ACC112 (cell line): ENCODE measurements at regions not wholly inside any gene's neighbourhood (a gene's known extent, or its start where the extent isn't known, plus 50 kb on each side); places are given as distances from the start of the nearest gene placed in this dataset.

Experiments
- H2AFZ ChIP-seq: fragments of 200-600 bp; sonication (generic); one replicate; pipeline ENCODE4 v1.6.0; 2017; ENCODE audit warnings: antibody characterized with exemption, low read length; ENCODE audit not compliant: unreplicated experiment
- H3K27ac ChIP-seq: fragments of 200-600 bp; sonication (generic); 2 replicates; pipeline ENCODE4 v1.5.1; 2014; ENCODE audit warnings: low read depth, mild to moderate bottlenecking, antibody characterized with exemption, low read length, moderate library complexity
- H3K27me3 ChIP-seq: fragments of 200-600 bp; sonication (generic); 2 replicates; pipeline ENCODE4 v1.6.1; 2014; ENCODE audit warnings: mild to moderate bottlenecking, antibody characterized with exemption, low read length, moderate library complexity, mixed read lengths; ENCODE audit not compliant: insufficient read depth
- H3K36me3 ChIP-seq: fragments of 200-600 bp; sonication (generic); 2 replicates; pipeline ENCODE4 v1.6.1; 2016; ENCODE audit warnings: mild to moderate bottlenecking, antibody characterized with exemption, low read length, moderate library complexity, mixed read lengths; ENCODE audit not compliant: insufficient read depth
- H3K4me1 ChIP-seq: fragments of 200-600 bp; sonication (generic); one replicate; pipeline ENCODE4 v1.6.1; 2016; ENCODE audit warnings: low read length, mixed read lengths; ENCODE audit not compliant: insufficient read depth, unreplicated experiment, control insufficient read depth
- H3K4me3 ChIP-seq: fragments of 200-600 bp; sonication (generic); 2 replicates; pipeline ENCODE4 v1.5.1; 2014; ENCODE audit warnings: mild to moderate bottlenecking, low read depth, low read length
- H3K79me2 ChIP-seq: fragments of 200-600 bp; sonication (generic); one replicate; pipeline ENCODE4 v1.6.0; 2016; ENCODE audit warnings: low read length; ENCODE audit not compliant: control insufficient read depth, unreplicated experiment, insufficient read depth

DNA sequence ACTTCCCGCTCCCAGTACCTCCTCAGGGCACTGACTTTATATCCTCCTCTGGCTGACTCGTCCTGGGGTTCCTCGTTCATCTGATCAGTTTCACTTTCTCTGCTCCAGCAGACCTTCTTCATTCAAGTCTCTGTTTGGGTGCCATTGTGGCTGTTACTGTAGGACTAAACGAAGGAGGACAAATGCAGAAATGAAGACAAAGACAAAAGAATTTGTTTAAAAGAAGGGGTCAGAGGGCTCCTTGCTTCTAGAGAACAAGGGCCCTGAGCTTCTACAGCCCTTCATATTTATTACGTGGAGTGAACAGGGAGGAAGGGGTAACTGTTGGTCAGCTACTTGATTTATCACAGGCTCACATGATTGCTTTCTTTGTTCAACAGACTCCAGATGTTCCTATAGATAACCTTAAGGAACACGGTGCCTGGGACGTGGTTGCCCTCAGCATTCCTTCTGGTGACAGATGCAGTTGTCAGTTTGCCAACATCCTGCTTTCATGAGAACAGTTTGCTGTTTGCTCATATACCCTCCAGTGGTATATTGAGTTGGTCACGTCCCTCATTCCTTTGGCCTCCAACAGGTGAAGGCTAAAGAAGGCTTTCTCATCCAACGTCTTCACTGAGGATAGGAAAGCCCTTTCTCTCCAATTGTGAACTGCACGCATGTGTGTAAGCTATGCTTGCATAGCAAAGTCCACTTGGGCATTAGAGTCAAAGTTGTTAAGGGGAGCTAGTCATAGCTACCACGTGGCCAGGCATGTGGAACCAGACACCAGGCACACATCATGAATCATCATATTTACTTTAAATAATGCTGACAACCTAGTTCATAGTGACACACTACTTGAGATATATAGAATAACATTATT is 69.1 kb upstream of the BTN3A2 start:
- peak overlapping the region; percentile 95 for H3K27ac ChIP-seq
- peak overlapping the region; percentile 26 for H2AFZ ChIP-seq

DNA sequence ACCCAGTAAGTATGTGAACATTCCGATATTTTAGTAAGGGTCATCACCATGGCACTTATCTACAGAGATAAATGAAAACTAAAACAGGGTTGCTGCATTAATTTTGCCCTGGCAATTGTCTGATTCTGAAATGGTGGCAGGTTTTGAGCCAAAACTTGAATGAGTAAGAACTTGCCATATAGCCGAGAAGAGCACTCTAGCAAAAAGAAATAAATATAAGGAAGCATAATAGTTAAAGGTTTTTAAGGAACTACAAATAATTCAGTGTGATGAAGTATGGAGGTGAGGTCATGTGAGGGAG is 68.5 kb upstream of the BTN3A2 start:
- Histone ChIP-seq H3K4me3 (0 out of 2 replicates have a peak overlapping the region, but pooled peaks have one; percentile 19), H2AFZ (no peak overlapping the region), H3K4me1 (peaks cover 31% of the 10 kb centered on the region), H3K27ac (peak overlapping the region; percentile 95), H3K36me3 (no peaks in the 10 kb centered on the region), H3K79me2 (no peaks in the 10 kb centered on the region), H3K27me3 (no peaks in the 10 kb centered on the region)

More for the DNA sequence above, 69.1 kb upstream of the BTN3A2 start:
- Histone ChIP-seq H3K4me1 (peaks cover 31% of the 10 kb centered on the region), H3K4me3 (peak overlapping the region; percentile 69), H3K79me2 (no peaks in the 10 kb centered on the region), H3K36me3 (no peaks in the 10 kb centered on the region), H3K27me3 (no peaks in the 10 kb centered on the region)

DNA sequence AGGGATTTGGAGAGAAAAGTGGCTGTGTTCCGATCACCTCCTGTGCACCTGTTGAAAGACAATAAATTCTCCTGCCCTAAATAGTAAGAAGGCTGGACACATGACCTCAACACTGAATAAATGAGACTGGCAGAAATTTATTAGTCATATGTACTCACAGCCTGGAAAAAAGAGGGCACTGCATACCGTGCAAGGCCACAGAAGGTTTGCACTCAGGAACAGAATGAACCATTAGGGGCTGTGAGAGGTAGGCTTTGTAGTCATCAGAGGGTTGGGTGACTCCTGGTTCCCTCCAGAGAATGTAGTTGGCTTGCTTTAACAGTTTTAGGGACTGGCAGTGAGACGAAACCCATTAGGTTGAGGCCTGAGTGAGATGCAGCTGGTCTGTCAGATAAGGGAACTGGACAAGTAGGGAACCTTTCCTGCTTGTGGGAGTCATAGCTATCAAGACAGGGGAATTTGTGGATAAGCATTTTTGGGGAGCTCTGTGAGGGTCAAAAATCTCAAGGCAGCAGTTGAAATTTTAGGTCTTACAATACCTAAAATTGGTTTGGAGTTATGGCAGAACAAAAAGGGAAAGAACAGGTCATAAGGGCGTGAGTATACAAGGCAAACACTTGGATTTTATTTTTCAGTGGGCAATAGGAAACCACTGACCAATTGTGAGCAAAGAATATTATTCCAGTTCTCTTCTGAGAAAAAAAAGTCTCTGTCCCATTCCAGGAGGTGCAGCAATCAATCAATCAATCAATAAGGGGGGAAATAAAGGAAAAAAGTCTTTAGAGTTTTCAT is 67.9 kb upstream of the BTN3A2 start:
- Histone ChIP-seq H3K27me3 (no peaks in the 10 kb centered on the region), H3K4me3 (0 out of 2 replicates have a peak overlapping the region, but pooled peaks have one; percentile 19), H3K36me3 (no peaks in the 10 kb centered on the region), H2AFZ (peak overlapping the region; percentile 4), H3K4me1 (peaks cover 31% of the 10 kb centered on the region), H3K79me2 (no peaks in the 10 kb centered on the region), H3K27ac (peak overlapping the region; percentile 95)

DNA sequence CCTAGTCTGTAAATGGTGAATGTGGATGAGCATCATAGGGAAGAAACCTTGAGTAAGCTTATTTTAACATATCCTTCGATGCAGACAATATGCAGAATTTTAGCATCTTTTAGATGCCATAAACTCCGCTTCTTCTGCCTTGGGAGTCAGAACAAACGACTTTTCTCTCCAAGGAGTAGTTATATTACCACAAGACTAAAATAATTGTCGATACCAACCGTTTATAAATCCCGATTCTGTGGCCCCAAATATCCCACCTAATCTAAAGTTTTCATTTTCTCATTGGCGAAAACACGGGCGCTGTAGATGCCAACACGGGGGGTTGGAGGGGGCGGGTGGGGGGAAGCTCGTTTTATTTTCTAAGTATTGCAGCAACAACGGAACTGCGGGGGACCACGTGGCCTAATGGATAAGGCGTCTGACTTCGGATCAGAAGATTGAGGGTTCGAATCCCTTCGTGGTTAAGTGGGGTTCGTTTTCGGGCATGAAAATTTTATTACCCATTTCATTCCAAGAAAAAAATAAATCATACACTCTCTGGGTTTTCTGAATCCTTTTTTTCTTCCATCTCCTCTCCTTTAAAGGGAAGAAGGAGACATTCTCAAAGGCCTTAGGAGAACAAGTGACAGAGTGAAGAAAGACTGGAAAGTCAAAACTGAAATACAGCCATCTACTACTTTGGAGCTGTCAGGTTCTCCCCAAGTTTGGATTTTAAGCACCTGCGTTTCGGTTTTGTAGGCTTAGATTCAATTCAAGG is 65.5 kb upstream of the BTN3A2 start:
- Histone ChIP-seq H3K4me3 (peak overlapping the region; percentile 73), H3K36me3 (no peaks in the 10 kb centered on the region), H3K4me1 (peaks cover 31% of the 10 kb centered on the region), H3K79me2 (no peaks in the 10 kb centered on the region), H3K27ac (peak overlapping the region; percentile 4; the same call in 1 of the 2 replicates), H3K27me3 (no peaks in the 10 kb centered on the region), H2AFZ (peak overlapping the region; percentile 90)

DNA sequence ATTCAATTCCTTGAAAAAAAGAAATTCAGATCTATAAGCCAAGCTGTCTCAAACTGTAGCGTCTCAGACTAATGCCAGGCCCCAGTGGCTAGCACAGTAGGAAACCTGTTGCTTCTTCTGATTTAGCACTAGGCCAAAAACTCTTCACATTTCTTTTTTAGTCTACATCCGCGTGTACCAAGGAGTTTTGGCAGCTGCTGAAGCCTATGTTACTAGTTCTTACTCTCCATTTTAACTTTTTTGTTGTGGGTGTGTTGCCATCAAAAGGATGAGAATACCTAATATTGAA is 65.0 kb upstream of the BTN3A2 start:
- Histone ChIP-seq H3K4me1 (peaks cover 31% of the 10 kb centered on the region), H3K27me3 (no peaks in the 10 kb centered on the region), H2AFZ (no peak overlapping the region), H3K4me3 (no peak overlapping the region), H3K36me3 (no peaks in the 10 kb centered on the region), H3K79me2 (no peaks in the 10 kb centered on the region), H3K27ac (no peak overlapping the region)

DNA sequence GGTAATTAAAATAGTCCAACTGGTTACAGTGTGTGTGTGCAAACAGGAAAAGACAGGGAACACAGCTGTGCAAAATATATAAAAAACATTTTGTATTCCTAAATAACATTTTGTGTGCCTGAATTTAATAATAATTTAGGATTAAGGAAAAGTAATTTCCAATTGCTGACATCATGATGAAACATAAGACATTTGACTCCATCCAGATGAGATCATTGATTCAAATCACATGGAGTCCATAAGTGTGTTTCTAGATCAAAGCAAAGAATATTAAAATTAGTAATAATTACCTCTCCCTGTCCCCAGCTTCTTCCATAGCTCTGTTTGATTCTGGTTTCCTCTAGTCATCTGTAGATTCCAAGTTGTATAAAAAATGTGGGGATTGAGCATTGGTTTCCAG is 64.6 kb upstream of the BTN3A2 start:
- H2AFZ ChIP-seq: no peak overlapping the region
- no peaks in the 10 kb centered on the region for H3K36me3 ChIP-seq
- H3K4me1 ChIP-seq: peaks cover 27% of the 10 kb centered on the region
- no peak overlapping the region for H3K27ac ChIP-seq
- H3K4me3 ChIP-seq: no peak overlapping the region
- H3K27me3 ChIP-seq: no peaks in the 10 kb centered on the region
- no peaks in the 10 kb centered on the region for H3K79me2 ChIP-seq

DNA sequence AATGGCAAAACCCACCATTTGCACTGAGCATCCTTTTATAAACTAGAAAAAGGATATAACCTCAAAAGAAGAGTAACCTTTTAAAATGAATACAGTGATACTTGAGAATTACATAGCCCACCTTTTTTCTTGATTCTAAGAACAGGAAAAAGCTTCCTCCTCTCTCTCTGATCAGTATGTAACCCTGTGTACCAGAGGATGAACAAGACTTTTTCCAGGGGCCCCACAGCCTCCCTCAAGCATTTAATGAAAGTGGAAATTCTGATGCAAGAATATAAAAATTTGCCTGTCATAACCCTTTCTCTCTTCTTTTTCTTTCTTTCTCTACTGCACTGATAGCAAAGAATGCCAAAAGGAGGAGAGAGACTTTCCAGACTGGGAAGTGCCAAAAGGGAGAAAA is 64.2 kb upstream of the BTN3A2 start:
- peaks cover 25% of the 10 kb centered on the region for H3K4me1 ChIP-seq
- H3K79me2 ChIP-seq: no peaks in the 10 kb centered on the region
- H3K27ac ChIP-seq: no peak overlapping the region
- H2AFZ ChIP-seq: no peak overlapping the region
- no peak overlapping the region for H3K4me3 ChIP-seq
- no peaks in the 10 kb centered on the region for H3K27me3 ChIP-seq
- H3K36me3 ChIP-seq: no peaks in the 10 kb centered on the region

DNA sequence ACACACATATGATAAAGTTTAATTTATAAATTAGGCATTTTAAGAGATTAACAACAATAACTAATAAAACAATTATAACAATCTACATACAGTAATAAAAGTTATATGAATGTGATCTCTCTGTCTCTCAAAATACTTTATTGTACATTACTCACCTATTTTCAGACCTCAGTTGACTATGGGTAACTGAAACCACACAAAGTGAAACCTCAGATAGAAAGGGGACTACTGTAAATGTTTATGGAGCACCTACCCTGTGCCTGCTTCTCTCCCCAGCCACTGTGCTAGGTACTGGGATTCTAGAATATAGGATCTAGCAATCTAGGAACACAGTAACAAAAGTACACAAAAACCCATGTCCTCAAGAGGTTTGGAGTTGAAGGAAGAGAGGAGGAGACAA is 63.4 kb upstream of the BTN3A2 start:
- Histone ChIP-seq H3K79me2 (no peaks in the 10 kb centered on the region), H3K4me1 (peaks cover 18% of the 10 kb centered on the region), H3K4me3 (no peak overlapping the region), H3K27me3 (no peaks in the 10 kb centered on the region), H3K27ac (no peak overlapping the region), H3K36me3 (no peaks in the 10 kb centered on the region), H2AFZ (no peak overlapping the region)

DNA sequence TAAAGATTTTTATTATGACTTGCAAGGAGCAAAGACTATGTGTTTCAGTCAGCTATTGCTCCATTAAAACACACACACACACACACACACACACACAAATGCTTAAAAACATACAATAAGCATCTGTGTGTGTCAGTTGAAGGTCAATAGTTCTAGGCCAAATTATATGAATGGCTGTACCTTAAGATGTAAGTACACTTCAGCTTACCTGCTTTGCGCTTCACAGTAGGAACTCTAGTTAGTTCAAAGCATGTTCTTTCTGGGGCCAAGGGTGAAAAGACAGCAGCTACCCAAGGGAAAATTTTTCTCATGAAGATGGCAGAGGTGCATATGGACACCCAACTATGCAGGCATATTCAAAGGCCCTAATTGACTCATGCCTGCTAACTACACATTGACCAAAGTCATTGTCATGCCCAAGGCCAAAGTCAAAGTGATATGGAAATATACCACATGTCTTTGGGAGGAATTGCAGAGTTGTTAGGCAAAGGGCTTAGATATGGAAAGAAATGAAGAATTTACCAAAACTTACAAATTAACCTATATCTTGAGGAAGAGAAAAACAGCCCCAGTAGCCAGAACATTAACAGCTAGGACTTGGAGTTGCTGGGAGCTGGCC is 61.9 kb upstream of the BTN3A2 start:
- no peak overlapping the region for H3K27ac ChIP-seq
- no peaks in the 10 kb centered on the region for H3K79me2 ChIP-seq
- H3K36me3 ChIP-seq: no peaks in the 10 kb centered on the region
- H3K27me3 ChIP-seq: no peaks in the 10 kb centered on the region
- H3K4me1 ChIP-seq: peaks cover 7% of the 10 kb centered on the region
- no peak overlapping the region for H2AFZ ChIP-seq
- no peak overlapping the region for H3K4me3 ChIP-seq

DNA sequence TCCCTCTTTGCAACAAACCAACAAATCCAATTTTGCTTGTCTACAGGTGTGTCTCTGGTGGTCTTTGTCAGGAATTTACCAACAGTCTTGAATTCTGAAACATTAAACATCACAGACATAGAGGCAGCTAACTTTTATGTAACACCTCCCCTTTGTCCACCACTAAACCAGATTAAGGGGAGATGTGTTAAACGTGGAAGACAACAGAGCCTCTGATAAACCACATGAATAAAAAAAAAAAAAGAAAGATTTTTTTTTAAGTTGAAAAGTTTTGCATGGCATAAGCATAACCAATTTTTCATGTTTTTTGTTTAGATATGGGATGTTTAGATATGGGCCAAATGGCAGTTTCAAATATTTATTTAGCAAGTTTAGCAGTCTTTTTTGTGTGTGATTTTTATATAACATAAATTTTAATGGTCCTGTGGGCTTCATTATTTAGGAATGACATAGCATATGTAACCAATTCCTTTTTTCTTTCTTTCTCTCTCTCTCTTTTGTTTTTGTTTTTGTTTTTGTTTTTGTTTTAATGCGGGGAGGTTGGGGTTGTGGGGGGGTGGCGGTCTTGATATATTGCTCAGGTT is 60.7 kb upstream of the BTN3A2 start:
- H3K36me3 ChIP-seq: no peaks in the 10 kb centered on the region
- H3K27ac ChIP-seq: peak overlapping the region; percentile 86
- no peaks in the 10 kb centered on the region for H3K79me2 ChIP-seq
- H2AFZ ChIP-seq: no peak overlapping the region
- peak overlapping the region; percentile 79 for H3K4me3 ChIP-seq
- H3K4me1 ChIP-seq: peaks cover 4% of the 10 kb centered on the region
- H3K27me3 ChIP-seq: no peaks in the 10 kb centered on the region
